DND-41 (cell line): ENCODE measurements at regions not wholly inside any gene's neighbourhood (a gene's known extent, or its start where the extent isn't known, plus 50 kb on each side); places are given as distances from the start of the nearest gene placed in this dataset.

Source experiments
- ATAC-seq: fragments of 200-7000 bp; cut with Tn5 transposase; 3 replicates; pipeline ENCODE4 v1.9.1; 2021; ENCODE audit warnings: low read depth; ENCODE audit not compliant: insufficient read depth
- DNase-seq: peaks from one replicate; pipeline ENCODE4 v3.0.0-alpha.2; 2020
- H2AFZ ChIP-seq: 2 replicates; pipeline ENCODE4 v1.6.0; 2012; ENCODE audit warnings: low read depth, low read length
- H3K27ac ChIP-seq: 2 replicates; pipeline ENCODE4 v1.5.1; 2012; ENCODE audit warnings: low read length, inconsistent platforms
- H3K27me3 ChIP-seq: fragments of 200-600 bp; sonication (generic); 2 replicates; pipeline ENCODE4 v1.6.0; 2012; ENCODE audit warnings: low read length, mild to moderate bottlenecking, inconsistent platforms; ENCODE audit not compliant: insufficient read depth, poor library complexity
- H3K36me3 ChIP-seq: 2 replicates; pipeline ENCODE4 v1.5.1; 2012; ENCODE audit warnings: low read length, inconsistent platforms; ENCODE audit not compliant: insufficient read depth
- H3K4me1 ChIP-seq: 2 replicates; pipeline ENCODE4 v1.5.1; 2012; ENCODE audit warnings: mild to moderate bottlenecking, low read length; ENCODE audit not compliant: insufficient read depth
- H3K4me2 ChIP-seq: 2 replicates; pipeline ENCODE4 v1.6.0; 2012; ENCODE audit warnings: mild to moderate bottlenecking, moderate library complexity, low read length, inconsistent platforms; ENCODE audit not compliant: insufficient read depth
- H3K4me3 ChIP-seq, 2 experiments: fragments of 200-600 bp in 1 of 2; shearing (Covaris generic) in 1 of 2; 2 replicates each; pipeline ENCODE4 v1.5.1; 2012 to 2016; ENCODE audit warnings: inconsistent platforms in 2 of 2, low read length in 2 of 2, mild to moderate bottlenecking in 2 of 2, low read depth in 1 of 2, moderate library complexity in 1 of 2
- H3K79me2 ChIP-seq: 2 replicates; pipeline ENCODE4 v1.6.0; 2012; ENCODE audit warnings: low read length, inconsistent platforms; ENCODE audit not compliant: insufficient read depth
- H3K9ac ChIP-seq: 2 replicates; pipeline ENCODE4 v1.6.0; 2012; ENCODE audit warnings: low read depth, mild to moderate bottlenecking, inconsistent platforms, low read length, moderate library complexity
- H3K9me3 ChIP-seq: 2 replicates; pipeline ENCODE4 v1.5.1; 2012; ENCODE audit warnings: low read length, moderate library complexity, mild to moderate bottlenecking, inconsistent platforms; ENCODE audit not compliant: insufficient read depth, severe bottlenecking
- H4K20me1 ChIP-seq: 2 replicates; pipeline ENCODE4 v1.6.0; 2012; ENCODE audit warnings: low read length; ENCODE audit not compliant: insufficient read depth
- EZH2 ChIP-seq: IDR thresholded peaks from 3 replicates; pipeline ENCODE4 v1.6.1; 2012; ENCODE audit warnings: borderline replicate concordance, low read depth, mild to moderate bottlenecking, moderate library complexity, low read length, inconsistent platforms; ENCODE audit not compliant: severe bottlenecking
- TF ChIP-seq, protein P1 (sequence below): IDR thresholded peaks from 2 replicates; pipeline ENCODE4 v1.5.1; 2012; ENCODE audit warnings: borderline replicate concordance, low read length, moderate library complexity, mild to moderate bottlenecking; ENCODE audit not compliant: poor library complexity, severe bottlenecking; ENCODE audit errors: extremely low read depth

DNA sequence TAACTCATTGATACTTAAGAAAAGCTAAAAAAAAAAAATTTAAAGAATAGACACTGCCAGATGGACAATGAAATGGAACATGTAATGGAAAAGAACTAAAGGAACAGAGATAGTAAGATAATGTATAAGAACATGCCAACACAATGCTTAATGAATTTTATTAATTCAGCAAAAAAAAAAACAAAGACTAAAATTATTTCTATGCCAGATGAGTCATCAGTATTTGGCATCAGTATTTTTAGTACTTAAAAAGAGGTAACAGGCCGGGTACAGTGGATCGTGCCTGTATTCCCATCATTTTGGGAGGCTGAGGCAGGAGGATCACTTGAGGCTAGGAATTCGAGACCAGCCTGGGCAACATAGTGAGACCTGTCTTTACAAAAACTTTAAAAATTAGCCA is 168.5 kb downstream of the CYB561 start:
- Histone ChIP-seq H3K27me3 (no peaks in the 10 kb centered on the region), H3K27ac (no peak overlapping the region), H3K79me2 (no peaks in the 10 kb centered on the region), H3K9ac (no peak overlapping the region), H2AFZ (no peak overlapping the region), H3K9me3 (no peaks in the 10 kb centered on the region), H3K4me2 (no peak overlapping the region), H3K36me3 (no peaks in the 10 kb centered on the region), H3K4me1 (no peaks in the 10 kb centered on the region), H4K20me1 (no peaks in the 10 kb centered on the region), H3K4me3 (no peak overlapping the region)
- TF ChIP-seq, protein P1, sequence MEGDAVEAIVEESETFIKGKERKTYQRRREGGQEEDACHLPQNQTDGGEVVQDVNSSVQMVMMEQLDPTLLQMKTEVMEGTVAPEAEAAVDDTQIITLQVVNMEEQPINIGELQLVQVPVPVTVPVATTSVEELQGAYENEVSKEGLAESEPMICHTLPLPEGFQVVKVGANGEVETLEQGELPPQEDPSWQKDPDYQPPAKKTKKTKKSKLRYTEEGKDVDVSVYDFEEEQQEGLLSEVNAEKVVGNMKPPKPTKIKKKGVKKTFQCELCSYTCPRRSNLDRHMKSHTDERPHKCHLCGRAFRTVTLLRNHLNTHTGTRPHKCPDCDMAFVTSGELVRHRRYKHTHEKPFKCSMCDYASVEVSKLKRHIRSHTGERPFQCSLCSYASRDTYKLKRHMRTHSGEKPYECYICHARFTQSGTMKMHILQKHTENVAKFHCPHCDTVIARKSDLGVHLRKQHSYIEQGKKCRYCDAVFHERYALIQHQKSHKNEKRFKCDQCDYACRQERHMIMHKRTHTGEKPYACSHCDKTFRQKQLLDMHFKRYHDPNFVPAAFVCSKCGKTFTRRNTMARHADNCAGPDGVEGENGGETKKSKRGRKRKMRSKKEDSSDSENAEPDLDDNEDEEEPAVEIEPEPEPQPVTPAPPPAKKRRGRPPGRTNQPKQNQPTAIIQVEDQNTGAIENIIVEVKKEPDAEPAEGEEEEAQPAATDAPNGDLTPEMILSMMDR: no peak
- TF ChIP-seq EZH2: no peak
- no peak for ATAC-seq
- no peak for DNase-seq

DNA sequence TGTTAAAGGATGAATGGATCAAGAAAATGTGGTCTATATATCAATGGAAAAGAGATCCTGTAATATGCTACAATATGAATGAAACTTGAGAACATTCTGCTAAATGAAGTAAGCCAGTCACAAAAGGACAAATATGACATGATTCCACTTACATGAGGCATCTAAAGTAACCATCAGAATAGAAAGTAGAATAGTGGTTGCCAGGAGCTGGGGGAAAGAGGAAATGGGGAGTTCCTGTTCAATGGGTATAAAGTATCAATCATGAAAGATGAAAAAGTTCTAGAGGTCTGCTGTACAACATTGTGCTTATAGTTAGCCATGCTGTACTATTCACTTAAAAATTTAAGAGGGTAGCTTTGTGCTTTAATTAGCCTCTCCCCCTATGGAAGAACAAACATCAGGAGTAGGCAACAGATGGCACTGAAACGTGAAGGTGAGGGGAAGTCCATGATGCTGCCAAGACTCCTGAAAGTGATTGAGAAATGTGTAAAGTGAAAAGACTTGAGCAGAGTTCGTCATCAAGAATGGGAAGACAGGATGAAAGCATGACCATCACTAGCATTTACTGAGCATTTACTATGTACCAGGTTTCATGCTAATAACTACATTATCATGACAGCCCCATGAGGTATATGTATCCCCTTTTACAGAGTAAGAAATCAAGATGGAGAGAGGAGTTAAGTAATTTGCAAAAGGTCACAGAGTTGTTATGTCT is 167.2 kb downstream of the CYB561 start:
- TF ChIP-seq, protein P1: no peak
- no peak for TF ChIP-seq EZH2
- ATAC-seq: no peak
- H3K4me2 ChIP-seq: no peak overlapping the region
- H3K4me3 ChIP-seq: no peak overlapping the region
- DNase-seq: no peak
- H3K9ac ChIP-seq: no peak overlapping the region
- no peaks in the 10 kb centered on the region for H3K79me2 ChIP-seq
- no peaks in the 10 kb centered on the region for H4K20me1 ChIP-seq
- no peaks in the 10 kb centered on the region for H3K36me3 ChIP-seq
- H2AFZ ChIP-seq: no peak overlapping the region
- H3K27ac ChIP-seq: no peak overlapping the region
- H3K9me3 ChIP-seq: no peaks in the 10 kb centered on the region
- H3K27me3 ChIP-seq: no peaks in the 10 kb centered on the region
- no peaks in the 10 kb centered on the region for H3K4me1 ChIP-seq

DNA sequence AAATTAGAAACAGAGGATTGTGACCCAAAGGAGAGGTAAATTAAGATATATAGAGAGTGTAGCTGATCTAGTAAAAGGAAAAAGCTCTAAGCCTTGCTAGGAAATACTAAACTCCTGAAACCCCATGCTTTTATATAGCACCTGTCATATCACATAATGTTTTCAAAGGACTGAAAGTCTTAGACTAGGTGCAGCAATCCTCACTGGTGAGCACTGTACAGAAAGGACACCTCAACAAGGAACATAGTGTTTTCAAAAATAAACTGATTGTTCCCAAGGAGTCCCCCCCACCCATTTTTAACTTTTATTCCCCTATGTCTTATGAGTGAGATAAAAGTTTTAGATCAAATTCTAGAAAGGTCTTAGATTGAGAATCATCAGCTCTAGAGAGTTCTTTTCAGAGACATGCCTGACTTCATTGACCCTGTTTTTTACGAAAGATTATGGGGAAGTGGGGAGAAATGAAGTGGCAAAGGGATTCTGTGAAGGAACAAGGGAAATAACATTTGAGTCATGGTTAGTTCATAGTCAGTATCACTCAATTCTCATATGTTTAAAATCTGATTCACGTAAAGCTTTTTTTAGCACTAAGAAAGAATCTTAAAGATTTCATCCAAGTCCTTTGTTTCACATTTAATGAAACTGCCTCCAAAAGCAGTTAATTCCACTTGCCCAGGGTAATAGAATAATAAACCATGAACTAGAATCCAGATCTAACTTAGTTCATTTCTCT is 166.4 kb downstream of the CYB561 start:
- H2AFZ ChIP-seq: no peak overlapping the region
- H3K36me3 ChIP-seq: no peaks in the 10 kb centered on the region
- no peak for ATAC-seq
- no peaks in the 10 kb centered on the region for H3K4me1 ChIP-seq
- no peak overlapping the region for H3K4me3 ChIP-seq
- H3K27me3 ChIP-seq: no peaks in the 10 kb centered on the region
- H3K9ac ChIP-seq: no peak overlapping the region
- no peaks in the 10 kb centered on the region for H3K79me2 ChIP-seq
- no peaks in the 10 kb centered on the region for H3K9me3 ChIP-seq
- H4K20me1 ChIP-seq: no peaks in the 10 kb centered on the region
- no peak overlapping the region for H3K27ac ChIP-seq
- H3K4me2 ChIP-seq: no peak overlapping the region
- DNase-seq: no peak
- no peak for TF ChIP-seq EZH2
- TF ChIP-seq, protein P1: no peak
